PC-3 (cell line): ENCODE measurements at regions not wholly inside any gene's neighbourhood (a gene's known extent, or its start where the extent isn't known, plus 50 kb on each side); places are given as distances from the start of the nearest gene placed in this dataset.

Source experiments
- ATAC-seq: fragments of 200-7000 bp; cut with Tn5 transposase; 2 replicates; pipeline ENCODE4 v1.9.1; 2020; ENCODE audit warnings: mild to moderate bottlenecking, moderate library complexity
- BruUV-seq: library from RNA; stranded (reverse); fragments of 400-500 nt; replicated peaks from 2 replicates; lab custom pipeline; 2021; lab: Mats Ljungman, UMichigan
- CTCF ChIA-PET: fragments of 300-600 bp; sonication (Branson Sonifier 250); formaldehyde crosslinking; loops from one replicate; lab custom pipeline; 2022; ENCODE audit warnings: antibody characterized with exemption; lab: Charles Lee
- POLR2A ChIA-PET: fragments of 300-600 bp; sonication (Branson Sonifier 250); formaldehyde crosslinking; loops from one replicate; lab custom pipeline; 2022; ENCODE audit warnings: antibody characterized with exemption; ENCODE audit not compliant: unreplicated experiment; lab: Charles Lee
- DNase-seq: peaks from one replicate; pipeline ENCODE4 v3.0.0-alpha.2; 2015
- H2AFZ ChIP-seq: fragments of 300-600 bp; sonication (generic); 2 replicates; pipeline ENCODE4 v1.6.0; 2016; ENCODE audit warnings: antibody characterized with exemption, low read length
- H3F3A ChIP-seq: fragments of 300-600 bp; sonication (generic); one replicate; pipeline ENCODE4 v1.6.0; 2017; ENCODE audit warnings: antibody characterized with exemption, low read length, control low read depth, mild to moderate bottlenecking; ENCODE audit not compliant: unreplicated experiment
- H3K27ac ChIP-seq: fragments of 300-600 bp; sonication (generic); 2 replicates; pipeline ENCODE4 v1.5.1; 2016; ENCODE audit warnings: mild to moderate bottlenecking, low read length
- H3K27me3 ChIP-seq: fragments of 300-600 bp; sonication (generic); 2 replicates; pipeline ENCODE4 v1.6.1; 2016; ENCODE audit warnings: low read length, mixed read lengths
- H3K36me3 ChIP-seq: fragments of 300-600 bp; sonication (generic); 2 replicates; pipeline ENCODE4 v1.6.1; 2016; ENCODE audit warnings: low read depth, mixed run types, low read length, mixed read lengths
- H3K4me1 ChIP-seq: fragments of 300-600 bp; sonication (generic); 2 replicates; pipeline ENCODE4 v1.5.1; 2016; ENCODE audit warnings: low read length; ENCODE audit not compliant: insufficient read depth
- H3K4me2 ChIP-seq: fragments of 300-600 bp; sonication (generic); 2 replicates; pipeline ENCODE4 v1.6.0; 2016; ENCODE audit warnings: low read length
- H3K4me3 ChIP-seq: fragments of 300-600 bp; sonication (generic); 2 replicates; pipeline ENCODE4 v1.5.1; 2016; ENCODE audit warnings: mild to moderate bottlenecking, low read length, mixed read lengths
- H3K79me2 ChIP-seq: fragments of 300-600 bp; sonication (generic); 2 replicates; pipeline ENCODE4 v1.6.1; 2017; ENCODE audit warnings: low read length, mixed read lengths
- H3K9ac ChIP-seq: fragments of 300-600 bp; sonication (generic); 2 replicates; pipeline ENCODE4 v1.6.0; 2016; ENCODE audit warnings: mild to moderate bottlenecking, low read length
- H3K9me2 ChIP-seq: fragments of 300-600 bp; sonication (generic); replicated peaks from 2 replicates; pipeline ENCODE4 v1.6.1; 2016; ENCODE audit warnings: mixed run types, low read length, mixed read lengths
- H3K9me3 ChIP-seq: fragments of 300-600 bp; sonication (generic); 2 replicates; pipeline ENCODE4 v1.6.1; 2016; ENCODE audit warnings: low read length, mixed read lengths
- H4K20me1 ChIP-seq: fragments of 300-600 bp; sonication (generic); 2 replicates; pipeline ENCODE4 v1.6.1; 2016; ENCODE audit warnings: low read length, mixed read lengths
- EZH2 ChIP-seq: fragments of 300-600 bp; sonication (generic); IDR thresholded peaks from one replicate; pipeline ENCODE4 v1.6.1; 2017; ENCODE audit warnings: antibody characterized with exemption, mild to moderate bottlenecking, low read length; ENCODE audit not compliant: unreplicated experiment
- EZH2phosphoT487 ChIP-seq: fragments of 300-600 bp; sonication (generic); IDR thresholded peaks from 2 replicates; pipeline ENCODE4 v1.6.1; 2018; ENCODE audit warnings: mild to moderate bottlenecking, antibody characterized with exemption, low read length, borderline replicate concordance
- intact Hi-C: fragments of 100-400 bp; cut with micrococcal nuclease; formaldehyde crosslinking; loops from 2 replicates; pipeline ENCODE4 v1.9.0; 2023
- TF ChIP-seq, protein P1 (sequence below): fragments of 300-600 bp; sonication (generic); conservative IDR thresholded peaks from 2 replicates; pipeline ENCODE4 v1.5.1; 2017; ENCODE audit warnings: antibody characterized with exemption, low read depth, mild to moderate bottlenecking, low read length

DNA sequence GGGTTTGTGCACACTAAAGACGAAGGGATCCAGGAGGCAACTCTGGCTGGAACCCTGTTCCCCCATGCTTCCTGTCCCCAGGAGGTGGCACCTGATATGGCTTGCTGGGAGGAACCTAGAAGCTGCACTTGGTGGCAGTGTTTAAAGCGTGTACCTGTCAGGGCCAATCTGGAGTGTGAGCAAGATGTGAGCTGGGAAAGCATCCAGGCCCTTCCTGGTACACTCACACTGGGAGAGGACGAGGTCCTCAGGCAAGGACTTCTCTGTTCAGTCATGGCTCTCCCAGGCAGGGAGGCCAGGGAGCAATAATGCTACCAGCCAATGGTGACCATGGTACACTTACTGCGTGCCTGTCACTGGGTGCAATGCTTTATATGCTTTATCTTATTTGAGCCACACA, 130.7 kb upstream of the NECTIN1 start:
- no peaks in the 10 kb centered on the region for H3K36me3 ChIP-seq
- H2AFZ ChIP-seq, result no peak overlapping the region
- no peaks in the 10 kb centered on the region for H4K20me1 ChIP-seq
- intact Hi-C loops, result no loop called here
- ATAC-seq (no peak), DNase-seq (no peak)
- CTCF ChIA-PET, result no interaction called here
- no peaks in the 10 kb centered on the region for H3K9me3 ChIP-seq
- no peak overlapping the region for H3K4me3 ChIP-seq
- no peak overlapping the region for H3K4me2 ChIP-seq
- H3F3A ChIP-seq, result no peaks in the 10 kb centered on the region
- H3K27me3 ChIP-seq, result peaks cover 84% of the 10 kb centered on the region
- no TSS peak for BruUV-seq
- H3K9ac ChIP-seq, result no peak overlapping the region
- H3K79me2 ChIP-seq, result no peaks in the 10 kb centered on the region
- POLR2A ChIA-PET, result no interaction called here
- no peaks in the 10 kb centered on the region for H3K4me1 ChIP-seq
- no peak overlapping the region for H3K27ac ChIP-seq
- H3K9me2 ChIP-seq, result no peaks in the 10 kb centered on the region
- TF ChIP-seq EZH2phosphoT487, result no peak
- TF ChIP-seq, protein P1, sequence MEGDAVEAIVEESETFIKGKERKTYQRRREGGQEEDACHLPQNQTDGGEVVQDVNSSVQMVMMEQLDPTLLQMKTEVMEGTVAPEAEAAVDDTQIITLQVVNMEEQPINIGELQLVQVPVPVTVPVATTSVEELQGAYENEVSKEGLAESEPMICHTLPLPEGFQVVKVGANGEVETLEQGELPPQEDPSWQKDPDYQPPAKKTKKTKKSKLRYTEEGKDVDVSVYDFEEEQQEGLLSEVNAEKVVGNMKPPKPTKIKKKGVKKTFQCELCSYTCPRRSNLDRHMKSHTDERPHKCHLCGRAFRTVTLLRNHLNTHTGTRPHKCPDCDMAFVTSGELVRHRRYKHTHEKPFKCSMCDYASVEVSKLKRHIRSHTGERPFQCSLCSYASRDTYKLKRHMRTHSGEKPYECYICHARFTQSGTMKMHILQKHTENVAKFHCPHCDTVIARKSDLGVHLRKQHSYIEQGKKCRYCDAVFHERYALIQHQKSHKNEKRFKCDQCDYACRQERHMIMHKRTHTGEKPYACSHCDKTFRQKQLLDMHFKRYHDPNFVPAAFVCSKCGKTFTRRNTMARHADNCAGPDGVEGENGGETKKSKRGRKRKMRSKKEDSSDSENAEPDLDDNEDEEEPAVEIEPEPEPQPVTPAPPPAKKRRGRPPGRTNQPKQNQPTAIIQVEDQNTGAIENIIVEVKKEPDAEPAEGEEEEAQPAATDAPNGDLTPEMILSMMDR, result no peak

GRCh38 chr11:119858288-119858687, 129.3 kb upstream of the NECTIN1 start:
- BruUV-seq, result no TSS peak
- no peaks in the 10 kb centered on the region for H3K4me1 ChIP-seq
- TF ChIP-seq EZH2, result no peak
- TF ChIP-seq, protein P1, result no peak
- TF ChIP-seq EZH2phosphoT487, result no peak
- H3K4me2 ChIP-seq, result no peak overlapping the region
- no peak for ATAC-seq
- POLR2A ChIA-PET, result no interaction called here
- H3K27ac ChIP-seq, result no peak overlapping the region
- H3K9ac ChIP-seq, result no peak overlapping the region
- no peaks in the 10 kb centered on the region for H3K36me3 ChIP-seq
- intact Hi-C loops, result no loop called here
- H3K9me3 ChIP-seq, result no peaks in the 10 kb centered on the region
- H3K4me3 ChIP-seq, result no peak overlapping the region
- H4K20me1 ChIP-seq, result no peaks in the 10 kb centered on the region
- no peak overlapping the region for H2AFZ ChIP-seq
- no peaks in the 10 kb centered on the region for H3F3A ChIP-seq
- CTCF ChIA-PET, result no interaction called here
- H3K9me2 ChIP-seq, result no peaks in the 10 kb centered on the region
- H3K79me2 ChIP-seq, result no peaks in the 10 kb centered on the region
- DNase-seq, result no peak
- H3K27me3 ChIP-seq, result peaks cover 86% of the 10 kb centered on the region

GRCh38 chr11:119856681-119857485, 127.9 kb upstream of the NECTIN1 start:
- no peaks in the 10 kb centered on the region for H3K9me3 ChIP-seq
- no peaks in the 10 kb centered on the region for H3K4me1 ChIP-seq
- ChIA-PET CTCF (no interaction called here), POLR2A (no interaction called here)
- DNase-seq (no peak), ATAC-seq (no peak)
- no peaks in the 10 kb centered on the region for H3K79me2 ChIP-seq
- H3K9me2 ChIP-seq, result no peaks in the 10 kb centered on the region
- H3K36me3 ChIP-seq, result no peaks in the 10 kb centered on the region
- H3K27ac ChIP-seq, result no peak overlapping the region
- no peak overlapping the region for H3K9ac ChIP-seq
- no peak overlapping the region for H3K4me3 ChIP-seq
- BruUV-seq, result no TSS peak
- no peak overlapping the region for H3K4me2 ChIP-seq
- H3K27me3 ChIP-seq, result peaks cover 78% of the 10 kb centered on the region
- TF ChIP-seq EZH2 (no peak), EZH2phosphoT487 (no peak)
- TF ChIP-seq, protein P1, result no peak
- intact Hi-C loops, result no loop called here
- H3F3A ChIP-seq, result no peaks in the 10 kb centered on the region
- no peaks in the 10 kb centered on the region for H4K20me1 ChIP-seq
- no peak overlapping the region for H2AFZ ChIP-seq
